ENCODE measurements at regions not wholly inside any gene's neighbourhood (a gene's known extent, or its start where the extent isn't known, plus 50 kb on each side); places are given as distances from the start of the nearest gene placed in this dataset.

DNA sequence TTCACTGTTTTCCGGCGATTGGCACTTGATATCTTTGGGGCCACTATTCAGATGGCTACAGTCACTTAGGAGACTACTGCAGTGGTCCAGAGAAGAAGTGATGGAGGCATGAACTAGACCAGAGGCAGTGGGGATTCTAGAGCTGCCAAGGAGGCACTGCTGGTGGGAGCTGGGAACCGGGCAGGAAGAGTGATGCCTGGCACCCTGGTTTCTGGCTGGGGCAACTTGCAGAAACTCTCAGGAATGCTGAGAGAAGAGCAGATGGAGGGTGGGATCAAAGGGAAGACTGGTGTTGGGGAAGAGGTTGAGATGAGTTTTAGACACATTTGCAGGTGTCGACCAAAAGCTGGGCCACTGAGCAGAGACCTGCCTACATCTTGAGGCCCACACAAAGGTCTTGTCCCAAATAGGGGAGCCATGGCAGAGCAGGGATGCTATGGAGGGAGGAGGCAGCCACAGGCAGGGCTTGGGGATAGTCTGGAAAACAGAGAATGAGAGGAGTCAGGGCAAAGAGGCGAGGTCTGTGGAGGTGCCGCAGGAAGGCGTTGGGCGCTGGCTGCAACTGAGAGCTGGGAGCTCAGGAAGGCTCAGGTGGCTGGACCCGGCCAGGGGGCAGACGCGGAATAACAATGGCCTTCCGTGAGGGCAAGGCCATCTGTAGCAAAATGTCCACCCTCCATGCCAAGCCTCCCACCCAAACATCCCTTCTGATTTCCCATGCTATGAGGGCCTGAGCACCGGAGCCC lies 118.9 kb downstream of the TOMM20 start:
- DNase-seq: no peak

DNA sequence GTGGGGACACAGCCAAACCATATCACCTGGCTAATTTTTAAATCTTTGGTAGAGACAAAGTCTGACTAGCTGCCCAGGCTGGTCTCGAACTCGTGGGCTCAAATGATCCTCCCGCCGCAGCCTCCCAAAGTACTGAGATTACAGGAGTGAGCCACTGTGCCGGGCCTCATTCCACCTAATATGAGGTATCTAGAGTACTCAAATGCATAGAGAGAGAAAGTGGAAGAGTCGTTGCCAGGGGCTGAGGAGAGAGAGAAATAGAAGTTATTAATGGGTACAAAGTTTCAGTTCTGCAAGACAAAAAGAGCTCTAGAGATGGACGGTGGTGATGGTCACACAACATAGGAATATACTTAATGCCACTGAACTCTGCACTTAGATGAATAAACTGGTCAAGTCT lies 119.6 kb downstream of the TOMM20 start:
- DNase-seq: no peak

GRCh38 chr1:235008239-235008638 lies 120.4 kb downstream of the TOMM20 start:
- DNase-seq: no peak

- DNase-seq: no peak
These were observed 121.8 kb downstream of the TOMM20 start for GRCh38 chr1:235006816-235007215.

GRCh38 chr1:235006132-235006721 lies 122.4 kb downstream of the TOMM20 start:
- DNase-seq: no peak

DNA sequence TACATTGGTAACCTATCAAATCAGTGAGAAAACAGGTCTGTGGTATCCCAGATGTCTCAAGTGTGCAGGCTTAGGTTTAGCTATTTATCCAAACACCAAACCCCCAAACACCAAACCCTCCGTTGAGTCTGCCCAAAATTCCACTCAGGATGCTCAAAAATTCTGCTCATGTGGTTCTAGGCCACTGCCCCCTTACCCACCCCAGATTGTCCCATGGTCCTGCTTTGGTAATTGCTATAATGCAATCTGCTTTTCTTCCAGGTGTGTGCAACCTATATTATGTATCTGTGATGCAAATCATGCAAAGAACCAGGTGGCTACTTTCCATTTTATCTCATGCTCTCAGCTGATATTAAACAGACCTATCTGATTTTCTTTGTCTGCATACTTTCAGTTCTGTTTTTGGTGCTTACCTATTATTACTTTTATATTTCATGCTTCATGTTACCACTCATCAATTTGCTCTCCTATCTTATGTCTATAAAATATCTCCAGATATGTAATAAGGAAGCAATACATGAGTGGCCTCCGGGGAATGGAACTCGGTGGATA lies 123.7 kb downstream of the TOMM20 start:
- DNase-seq: no peak

GRCh38 chr1:235004276-235004675 lies 124.4 kb downstream of the TOMM20 start:
- no peak for DNase-seq

DNA sequence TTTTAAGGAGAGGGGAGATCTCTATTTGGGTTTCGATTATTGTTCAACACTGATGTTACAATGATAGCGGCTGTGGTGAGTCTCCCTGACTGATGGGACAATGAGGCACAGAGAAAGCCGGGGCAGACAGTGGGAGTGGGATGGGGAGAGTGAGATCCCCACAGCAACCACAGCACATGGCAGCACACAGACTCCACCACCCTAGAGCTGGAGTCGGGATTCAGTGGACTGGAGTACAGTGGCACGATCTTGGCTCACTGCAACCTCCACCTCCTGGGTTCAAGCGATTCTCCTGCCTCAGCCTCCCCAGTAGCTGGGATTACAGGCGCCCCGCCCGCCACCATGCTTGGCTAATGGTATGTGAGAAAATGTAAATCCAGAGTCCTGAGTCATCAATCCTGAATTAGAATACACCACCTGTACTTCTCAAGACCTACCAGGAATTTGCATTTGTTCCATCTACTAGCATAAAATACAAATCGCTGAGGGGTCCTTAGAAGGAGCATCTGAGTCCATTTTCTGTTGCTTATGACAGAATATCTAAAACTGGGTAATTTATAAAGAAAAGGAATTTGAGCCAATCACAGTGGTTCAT lies 125.8 kb downstream of the TOMM20 start:
- DNase-seq: no peak

DNA sequence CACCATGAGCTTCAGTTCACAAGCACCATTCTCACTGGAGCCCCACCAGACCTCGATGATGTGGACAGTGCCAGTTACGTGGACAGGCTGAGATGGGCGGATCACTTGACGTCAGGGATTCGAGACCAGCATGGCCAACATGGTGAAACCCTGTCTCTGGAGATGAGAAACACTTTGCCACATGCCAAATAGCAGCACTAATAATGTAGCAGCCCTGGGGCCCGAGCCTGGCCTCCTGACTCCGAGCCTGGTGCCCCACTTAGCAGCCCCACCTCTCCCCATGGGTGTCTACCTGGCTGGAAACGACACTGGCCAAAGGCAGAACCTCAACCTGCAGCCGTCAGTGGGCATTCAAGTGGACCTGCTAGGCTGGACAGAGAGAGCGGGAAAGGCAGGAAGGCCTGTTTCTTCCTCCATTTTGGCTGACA lies 129.1 kb downstream of the TOMM20 start:
- no peak for DNase-seq

- DNase-seq: no peak
These were observed 130.5 kb downstream of the TOMM20 start for GRCh38 chr1:234997896-234998741.

GRCh38 chr1:234997201-234997895 lies 131.3 kb downstream of the TOMM20 start:
- DNase-seq: no peak

GRCh38 chr1:234996245-234996757 lies 132.3 kb downstream of the TOMM20 start:
- no peak for DNase-seq

GRCh38 chr1:234994436-234995295 lies 134.0 kb downstream of the TOMM20 start:
- no peak for DNase-seq

- DNase-seq: no peak
These were observed 136.6 kb downstream of the TOMM20 start for GRCh38 chr1:234992065-234992464.

DNA sequence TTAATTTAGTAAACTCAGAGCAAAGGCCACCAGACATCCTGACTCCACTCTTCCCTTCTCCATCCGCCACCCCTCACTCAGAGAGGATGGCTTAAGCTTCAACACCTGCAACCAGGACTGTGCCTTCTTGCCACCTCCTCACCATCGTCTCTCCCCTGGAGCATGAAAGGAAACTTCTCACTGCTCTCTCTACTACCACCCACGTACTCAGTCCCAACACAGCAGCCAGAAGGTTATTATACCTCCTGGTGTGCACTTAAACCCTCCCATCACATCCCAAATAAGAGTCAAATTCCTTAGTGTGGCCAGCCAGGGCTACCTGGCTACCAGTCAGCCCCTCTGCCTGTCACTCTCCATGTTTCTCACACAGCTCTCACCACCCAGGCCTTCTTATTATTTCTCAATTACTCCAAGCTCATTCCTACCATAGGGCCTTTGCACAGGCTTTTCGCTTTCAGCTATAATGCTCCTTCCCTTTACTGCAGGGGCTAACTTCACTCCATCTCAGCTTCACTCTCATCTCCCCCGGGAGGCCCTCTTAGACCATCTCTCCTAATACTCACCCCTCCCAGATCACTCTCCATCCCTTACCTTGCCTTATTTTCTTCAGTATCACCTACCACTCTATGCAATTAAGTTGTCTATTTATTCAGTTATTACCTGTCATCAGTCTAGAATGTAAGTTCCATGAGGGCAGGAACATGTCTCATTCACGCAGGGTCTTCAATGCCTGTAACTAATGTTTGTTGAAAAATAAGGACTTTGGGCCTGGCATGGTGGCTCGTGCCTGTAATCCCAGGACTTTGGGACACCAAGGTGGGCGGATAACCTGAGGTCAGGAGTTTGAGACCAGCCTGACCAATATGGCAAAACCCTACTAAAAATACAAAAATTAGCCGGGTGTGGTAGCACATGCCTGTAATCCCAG lies 137.5 kb downstream of the TOMM20 start:
- no peak for DNase-seq

DNA sequence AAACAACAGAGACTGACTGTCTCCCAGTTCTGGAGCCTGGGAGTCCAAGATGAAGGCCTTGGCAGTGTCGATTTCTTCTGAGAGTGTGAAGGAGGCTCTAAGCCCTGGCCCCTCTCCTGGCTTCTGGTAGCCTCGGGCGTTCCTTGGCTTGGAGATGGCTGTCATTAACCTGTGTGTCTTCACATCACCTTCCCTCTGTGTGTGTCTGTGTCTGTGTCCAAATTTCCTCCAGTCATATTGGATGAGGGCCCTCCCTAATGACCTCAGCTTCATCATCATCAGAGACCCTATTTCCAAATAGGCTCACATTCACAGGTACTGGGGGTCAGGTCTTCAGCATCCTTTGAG lies 138.3 kb downstream of the TOMM20 start:
- no peak for DNase-seq

GRCh38 chr1:234989479-234990327 lies 138.9 kb downstream of the TOMM20 start:
- no peak for DNase-seq

- no peak for DNase-seq
These were observed 139.6 kb downstream of the TOMM20 start for GRCh38 chr1:234989019-234989418.

GRCh38 chr1:234988536-234988935 lies 140.1 kb downstream of the TOMM20 start:
- no peak for DNase-seq

All from NCI-H1436 treated with DMSO at 0.1 percent for 48 hours (cell line).